ENCODE measurements at regions not wholly inside any gene's neighbourhood (a gene's known extent, or its start where the extent isn't known, plus 50 kb on each side); places are given as distances from the start of the nearest gene placed in this dataset.

GRCh38 chr11:23632293-23632692 lies 772.0 kb upstream of the CCDC179 start:
- TF ChIP-seq POLR2AphosphoS5 (IDR thresholded peaks at IDR 0.05; ENCODE audit: low read depth, low read length) (no peak), POLR2A (IDR thresholded peaks at IDR 0.05; ENCODE audit: low read depth, low read length) (no peak), TAF1 (IDR thresholded peaks at IDR 0.05; ENCODE audit: low read depth, low read length) (no peak), POU2F2 (IDR thresholded peaks at IDR 0.05; ENCODE audit: low read depth, low read length) (no peak), SPI1 (IDR thresholded peaks at IDR 0.05; ENCODE audit: low read depth, low read length) (no peak)
